Liver (tissue), 8 donors: ENCODE measurements at regions not wholly inside any gene's neighbourhood (a gene's known extent, or its start where the extent isn't known, plus 50 kb on each side); places are given as distances from the start of the nearest gene placed in this dataset.

Source experiments
- DNase-seq: peaks from one replicate; pipeline ENCODE4 v3.0.0-alpha.2; 2017; ENCODE audit warnings: low spot score
- H3K27ac ChIP-seq, 2 donors: one replicate each; pipeline ENCODE4 v1.7.0; 2013; ENCODE audit warnings: inconsistent platforms in 2 of 2, low read length in 2 of 2, control low read depth in 1 of 2, low read depth in 1 of 2, mild to moderate bottlenecking in 1 of 2
- H3K27me3 ChIP-seq, 4 donors: one replicate each; pipeline versions ENCODE4 v1.6.1 to v1.7.0; 2013; ENCODE audit warnings: low read length in 3 of 4, inconsistent platforms in 1 of 4, mild to moderate bottlenecking in 1 of 4, moderate library complexity in 1 of 4; ENCODE audit not compliant: control insufficient read depth in 4 of 4, insufficient read depth in 4 of 4
- H3K36me3 ChIP-seq, 4 donors: one replicate each; pipeline versions ENCODE4 v1.6.1 to v1.7.0; 2013; ENCODE audit warnings: low read length in 3 of 4, mild to moderate bottlenecking in 3 of 4, low read depth in 1 of 4, moderate library complexity in 1 of 4; ENCODE audit not compliant: control insufficient read depth in 4 of 4, insufficient read depth in 3 of 4
- H3K4me1 ChIP-seq, 4 donors: one replicate each; pipeline versions ENCODE4 v1.6.1 to v1.7.0; 2013; ENCODE audit warnings: low read length in 3 of 4, mild to moderate bottlenecking in 3 of 4, moderate library complexity in 1 of 4; ENCODE audit not compliant: control insufficient read depth in 4 of 4, insufficient read depth in 4 of 4
- H3K4me3 ChIP-seq, 3 donors: one replicate each; pipeline versions ENCODE4 v1.6.1 to v1.7.0; 2013; ENCODE audit warnings: low read length in 3 of 3, control low read depth in 1 of 3, low read depth in 1 of 3, mild to moderate bottlenecking in 1 of 3
- H3K9ac ChIP-seq, 2 donors: one replicate each; pipeline ENCODE4 v1.7.0; 2013; ENCODE audit warnings: low read length in 2 of 2, mild to moderate bottlenecking in 2 of 2, moderate library complexity in 2 of 2, control low read depth in 1 of 2, low read depth in 1 of 2
- H3K9me3 ChIP-seq, 4 donors: one replicate each; pipeline versions ENCODE4 v1.6.1 to v1.7.0; 2013; ENCODE audit warnings: low read length in 3 of 4; ENCODE audit not compliant: control insufficient read depth in 4 of 4
- EGR1 ChIP-seq, 2 donors: IDR thresholded peaks; 2 replicates each; pipeline ENCODE4 v1.6.1; 2016 to 2018; ENCODE audit warnings: antibody characterized with exemption in 2 of 2, low read depth in 2 of 2
- FOXA1 ChIP-seq: IDR thresholded peaks from 2 replicates; pipeline ENCODE4 v1.6.1; 2016; ENCODE audit warnings: antibody characterized with exemption
- FOXA2 ChIP-seq: IDR thresholded peaks from 2 replicates; pipeline ENCODE4 v1.6.1; 2016; ENCODE audit warnings: antibody characterized with exemption
- GABPA ChIP-seq, 2 donors: IDR thresholded peaks in 1 of 2; conservative IDR thresholded peaks in 1 of 2; 2 replicates each; pipeline ENCODE4 v1.6.1; 2016; ENCODE audit warnings: antibody characterized with exemption in 2 of 2, mild to moderate bottlenecking in 1 of 2, moderate library complexity in 1 of 2
- HNF4A ChIP-seq, 2 donors: conservative IDR thresholded peaks; 2 replicates each; pipeline ENCODE4 v1.6.1; 2016; ENCODE audit warnings: antibody characterized with exemption in 2 of 2, mild to moderate bottlenecking in 2 of 2
- JUND ChIP-seq, 2 donors: IDR thresholded peaks; 2 replicates each; pipeline ENCODE4 v1.6.1; 2016; ENCODE audit warnings: antibody characterized with exemption in 2 of 2
- NR2F2 ChIP-seq: IDR thresholded peaks from 2 replicates; pipeline ENCODE4 v1.6.1; 2016; ENCODE audit warnings: antibody characterized with exemption
- RAD21 ChIP-seq, 2 donors: IDR thresholded peaks; 2 replicates each; pipeline ENCODE4 v1.6.1; 2016; ENCODE audit warnings: antibody characterized with exemption in 2 of 2, mild to moderate bottlenecking in 2 of 2
- TAF1 ChIP-seq: conservative IDR thresholded peaks from 2 replicates; pipeline ENCODE4 v1.6.1; 2016; ENCODE audit warnings: antibody characterized with exemption, mild to moderate bottlenecking
- YY1 ChIP-seq: IDR thresholded peaks from 2 replicates; pipeline ENCODE4 v1.6.1; 2016; ENCODE audit warnings: antibody characterized with exemption, mild to moderate bottlenecking
- WGBS: extraction: QIAGEN DNeasy Blood & Tissue Kit; methylation state at CpG from one replicate; pipeline ENCODE4 v1.1.7; 2013; 5-methylcytosine and 5-hydroxymethylcytosine counted together
- TF ChIP-seq, protein P1 (sequence below): IDR thresholded peaks from 2 replicates; pipeline ENCODE4 v1.6.1; 2016; ENCODE audit warnings: antibody characterized with exemption, mild to moderate bottlenecking
- TF ChIP-seq, protein P2 (sequence below): IDR thresholded peaks from 2 replicates; pipeline ENCODE4 v1.6.1; 2016; ENCODE audit warnings: antibody characterized with exemption
- TF ChIP-seq, protein P3 (sequence below): fragments of 150-350 bp; IDR thresholded peaks from 2 replicates; pipeline ENCODE4 v1.5.1; 2017; ENCODE audit warnings: improper control_type of control experiment, low read depth, low read length; ENCODE audit not compliant: missing input control
- TF ChIP-seq, protein P4 (sequence below): IDR thresholded peaks from 2 replicates; pipeline ENCODE4 v1.6.1; 2016; ENCODE audit warnings: antibody characterized with exemption
- donor health status: healthy.
- donor health status: healthy.
- donor health status: healthy.
- donor health status: healthy.
- donor health status: healthy.

DNA sequence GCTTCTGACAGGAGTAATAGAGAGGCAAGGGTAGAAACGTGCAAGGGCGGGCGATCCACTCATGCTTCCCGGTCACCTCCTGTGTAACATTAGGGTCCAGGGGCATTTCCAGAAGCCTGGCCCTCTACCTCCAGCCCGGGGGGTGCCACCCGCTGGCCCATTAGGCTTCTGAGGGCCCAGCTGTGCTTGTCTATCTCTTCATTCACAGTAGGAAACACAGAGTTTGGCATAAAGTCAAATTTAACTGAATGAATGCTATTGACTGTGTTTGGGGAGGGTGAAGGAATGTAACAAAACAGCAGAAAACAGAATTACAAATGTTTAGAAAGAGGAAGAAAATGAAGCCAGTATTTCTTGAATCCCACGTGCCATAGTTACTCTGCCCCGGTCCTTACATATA is 112.4 kb upstream of the SLC66A3 start:
- Histone ChIP-seq H3K4me3 (no peak overlapping the region), H3K27ac (no peak overlapping the region), H3K36me3 (no peaks in the 10 kb centered on the region), H3K27me3 (no peaks in the 10 kb centered on the region), H3K4me1 (no peaks in the 10 kb centered on the region), H3K9me3 (peaks cover 0 to 6% (median 4%) of the 10 kb centered on the region in 4 donors), H3K9ac (no peak overlapping the region)
- WGBS: 86% methylated on average over 8 of the region's 8 CpGs
- TF ChIP-seq YY1: no peak
- TF ChIP-seq TAF1: no peak
- no peak for TF ChIP-seq RAD21 (IDR thresholded peaks at IDR 0.05)
- TF ChIP-seq GABPA (IDR thresholded peaks at IDR 0.05 in 1 of 2, conservative IDR thresholded peaks at IDR 0.05 in 1 of 2): no peak
- TF ChIP-seq, protein P1, sequence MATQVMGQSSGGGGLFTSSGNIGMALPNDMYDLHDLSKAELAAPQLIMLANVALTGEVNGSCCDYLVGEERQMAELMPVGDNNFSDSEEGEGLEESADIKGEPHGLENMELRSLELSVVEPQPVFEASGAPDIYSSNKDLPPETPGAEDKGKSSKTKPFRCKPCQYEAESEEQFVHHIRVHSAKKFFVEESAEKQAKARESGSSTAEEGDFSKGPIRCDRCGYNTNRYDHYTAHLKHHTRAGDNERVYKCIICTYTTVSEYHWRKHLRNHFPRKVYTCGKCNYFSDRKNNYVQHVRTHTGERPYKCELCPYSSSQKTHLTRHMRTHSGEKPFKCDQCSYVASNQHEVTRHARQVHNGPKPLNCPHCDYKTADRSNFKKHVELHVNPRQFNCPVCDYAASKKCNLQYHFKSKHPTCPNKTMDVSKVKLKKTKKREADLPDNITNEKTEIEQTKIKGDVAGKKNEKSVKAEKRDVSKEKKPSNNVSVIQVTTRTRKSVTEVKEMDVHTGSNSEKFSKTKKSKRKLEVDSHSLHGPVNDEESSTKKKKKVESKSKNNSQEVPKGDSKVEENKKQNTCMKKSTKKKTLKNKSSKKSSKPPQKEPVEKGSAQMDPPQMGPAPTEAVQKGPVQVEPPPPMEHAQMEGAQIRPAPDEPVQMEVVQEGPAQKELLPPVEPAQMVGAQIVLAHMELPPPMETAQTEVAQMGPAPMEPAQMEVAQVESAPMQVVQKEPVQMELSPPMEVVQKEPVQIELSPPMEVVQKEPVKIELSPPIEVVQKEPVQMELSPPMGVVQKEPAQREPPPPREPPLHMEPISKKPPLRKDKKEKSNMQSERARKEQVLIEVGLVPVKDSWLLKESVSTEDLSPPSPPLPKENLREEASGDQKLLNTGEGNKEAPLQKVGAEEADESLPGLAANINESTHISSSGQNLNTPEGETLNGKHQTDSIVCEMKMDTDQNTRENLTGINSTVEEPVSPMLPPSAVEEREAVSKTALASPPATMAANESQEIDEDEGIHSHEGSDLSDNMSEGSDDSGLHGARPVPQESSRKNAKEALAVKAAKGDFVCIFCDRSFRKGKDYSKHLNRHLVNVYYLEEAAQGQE: no peak
- TF ChIP-seq, protein P2, sequence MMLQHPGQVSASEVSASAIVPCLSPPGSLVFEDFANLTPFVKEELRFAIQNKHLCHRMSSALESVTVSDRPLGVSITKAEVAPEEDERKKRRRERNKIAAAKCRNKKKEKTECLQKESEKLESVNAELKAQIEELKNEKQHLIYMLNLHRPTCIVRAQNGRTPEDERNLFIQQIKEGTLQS: no peak
- no peak for TF ChIP-seq NR2F2
- no peak for TF ChIP-seq EGR1 (IDR thresholded peaks at IDR 0.05; ENCODE audit: low read depth in 2 of 2)
- no peak for DNase-seq

DNA sequence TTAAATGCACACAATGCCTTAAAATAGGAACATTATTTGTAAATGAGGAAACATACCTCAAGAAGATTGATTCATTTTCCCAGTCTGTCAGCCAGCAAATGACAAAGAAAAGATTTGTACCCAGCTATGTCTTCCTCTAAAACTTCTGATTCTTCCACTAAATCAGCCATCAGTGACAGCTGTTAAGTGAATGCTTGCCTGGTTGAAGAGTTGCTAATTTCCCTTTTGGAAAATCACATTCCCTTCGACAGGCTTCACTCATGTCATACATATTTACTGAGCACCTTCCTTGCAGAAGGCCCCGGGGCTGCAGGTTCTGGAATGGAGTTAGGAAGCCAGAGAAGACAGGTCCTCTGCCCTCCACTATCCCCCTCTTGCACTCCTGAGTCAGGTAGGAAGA is 112.0 kb upstream of the SLC66A3 start:
- no peak for TF ChIP-seq RAD21 (IDR thresholded peaks at IDR 0.05)
- no peak for TF ChIP-seq FOXA2
- H3K4me1 ChIP-seq: no peaks in the 10 kb centered on the region
- H3K9ac ChIP-seq: no peak overlapping the region
- no peak overlapping the region for H3K4me3 ChIP-seq
- no peak overlapping the region for H3K27ac ChIP-seq
- DNase-seq: no peak
- 67% methylated on average over 2 of the region's 2 CpGs for WGBS
- H3K9me3 ChIP-seq: peaks cover 0 to 6% (median 4%) of the 10 kb centered on the region in 4 donors
- no peaks in the 10 kb centered on the region for H3K27me3 ChIP-seq
- H3K36me3 ChIP-seq: no peaks in the 10 kb centered on the region

- H3K4me3 ChIP-seq: no peak overlapping the region
- H3K9me3 ChIP-seq: peaks cover 0 to 6% (median 3%) of the 10 kb centered on the region in 4 donors
- H3K4me1 ChIP-seq: no peaks in the 10 kb centered on the region
- H3K27ac ChIP-seq: no peak overlapping the region
- no peak for DNase-seq
- H3K36me3 ChIP-seq: no peaks in the 10 kb centered on the region
- WGBS: 93% methylated on average over 6 of the region's 6 CpGs
- H3K9ac ChIP-seq: no peak overlapping the region
- no peaks in the 10 kb centered on the region for H3K27me3 ChIP-seq
- no peak for TF ChIP-seq HNF4A (conservative IDR thresholded peaks at IDR 0.05)
- TF ChIP-seq FOXA1: no peak
- no peak for TF ChIP-seq RAD21 (IDR thresholded peaks at IDR 0.05)
- TF ChIP-seq, protein P3, sequence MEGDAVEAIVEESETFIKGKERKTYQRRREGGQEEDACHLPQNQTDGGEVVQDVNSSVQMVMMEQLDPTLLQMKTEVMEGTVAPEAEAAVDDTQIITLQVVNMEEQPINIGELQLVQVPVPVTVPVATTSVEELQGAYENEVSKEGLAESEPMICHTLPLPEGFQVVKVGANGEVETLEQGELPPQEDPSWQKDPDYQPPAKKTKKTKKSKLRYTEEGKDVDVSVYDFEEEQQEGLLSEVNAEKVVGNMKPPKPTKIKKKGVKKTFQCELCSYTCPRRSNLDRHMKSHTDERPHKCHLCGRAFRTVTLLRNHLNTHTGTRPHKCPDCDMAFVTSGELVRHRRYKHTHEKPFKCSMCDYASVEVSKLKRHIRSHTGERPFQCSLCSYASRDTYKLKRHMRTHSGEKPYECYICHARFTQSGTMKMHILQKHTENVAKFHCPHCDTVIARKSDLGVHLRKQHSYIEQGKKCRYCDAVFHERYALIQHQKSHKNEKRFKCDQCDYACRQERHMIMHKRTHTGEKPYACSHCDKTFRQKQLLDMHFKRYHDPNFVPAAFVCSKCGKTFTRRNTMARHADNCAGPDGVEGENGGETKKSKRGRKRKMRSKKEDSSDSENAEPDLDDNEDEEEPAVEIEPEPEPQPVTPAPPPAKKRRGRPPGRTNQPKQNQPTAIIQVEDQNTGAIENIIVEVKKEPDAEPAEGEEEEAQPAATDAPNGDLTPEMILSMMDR: no peak
- no peak for TF ChIP-seq EGR1 (IDR thresholded peaks at IDR 0.05; ENCODE audit: low read depth in 2 of 2)
- TF ChIP-seq, protein P4, sequence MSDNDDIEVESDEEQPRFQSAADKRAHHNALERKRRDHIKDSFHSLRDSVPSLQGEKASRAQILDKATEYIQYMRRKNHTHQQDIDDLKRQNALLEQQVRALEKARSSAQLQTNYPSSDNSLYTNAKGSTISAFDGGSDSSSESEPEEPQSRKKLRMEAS: no peak
- no peak for TF ChIP-seq JUND (IDR thresholded peaks at IDR 0.05)
Measured at GRCh38 chr2:11044201-11044600, 111.1 kb upstream of the SLC66A3 start.
